VCaP (cell line): ENCODE measurements at regions not wholly inside any gene's neighbourhood (a gene's known extent, or its start where the extent isn't known, plus 50 kb on each side); places are given as distances from the start of the nearest gene placed in this dataset.

Source experiments
- H3K27ac ChIP-seq: fragments of 450-650 bp; 2 replicates; pipeline ENCODE4 v1.5.1; 2017
- TF ChIP-seq, protein P1 (sequence below): fragments of 450-650 bp; conservative IDR thresholded peaks from 2 replicates; pipeline ENCODE4 v1.5.1; 2017; ENCODE audit warnings: mild to moderate bottlenecking, moderate library complexity

DNA sequence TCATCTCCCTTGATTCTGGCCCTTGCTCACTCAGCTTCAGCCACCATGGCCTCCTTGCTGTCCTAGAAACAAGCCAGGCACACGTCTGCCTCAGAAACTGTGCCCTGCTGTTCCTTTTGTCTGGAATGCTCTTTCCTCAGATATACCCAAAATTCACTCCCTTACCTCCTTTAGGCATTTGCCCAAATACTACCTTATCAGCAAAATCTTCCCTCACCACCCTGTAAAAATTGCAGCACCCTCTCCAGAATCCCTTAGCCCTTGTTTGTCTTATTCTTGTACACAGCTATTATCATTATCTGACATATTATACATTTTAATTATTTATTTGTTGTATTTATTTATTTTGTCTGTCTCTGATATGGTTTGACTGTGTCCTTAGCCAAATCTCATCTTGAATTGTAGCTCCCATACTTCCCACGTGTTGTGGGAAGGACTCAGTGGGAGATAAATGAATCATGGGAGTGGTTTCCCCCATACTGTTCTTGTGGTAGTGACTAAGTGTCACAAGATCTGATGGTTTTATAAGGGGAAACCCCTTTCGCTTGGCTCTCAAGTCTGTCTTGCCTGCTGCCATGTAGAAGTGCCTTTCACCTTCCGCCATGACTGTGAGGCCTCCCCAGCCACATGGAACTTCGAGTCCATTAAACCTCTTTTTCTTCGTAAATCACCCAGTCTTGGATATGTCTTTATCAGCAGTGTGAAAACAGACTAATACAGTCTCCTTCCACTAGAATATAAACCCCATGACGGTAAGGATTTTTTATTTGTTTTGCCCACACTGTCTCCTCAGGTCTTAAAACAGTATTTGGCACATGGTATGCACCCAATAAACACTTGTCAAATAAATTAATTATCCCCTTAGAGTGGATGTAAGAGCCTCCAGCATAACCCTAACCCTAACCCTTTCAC is 60.0 kb upstream of the STT3B start:
- TF ChIP-seq, protein P1, sequence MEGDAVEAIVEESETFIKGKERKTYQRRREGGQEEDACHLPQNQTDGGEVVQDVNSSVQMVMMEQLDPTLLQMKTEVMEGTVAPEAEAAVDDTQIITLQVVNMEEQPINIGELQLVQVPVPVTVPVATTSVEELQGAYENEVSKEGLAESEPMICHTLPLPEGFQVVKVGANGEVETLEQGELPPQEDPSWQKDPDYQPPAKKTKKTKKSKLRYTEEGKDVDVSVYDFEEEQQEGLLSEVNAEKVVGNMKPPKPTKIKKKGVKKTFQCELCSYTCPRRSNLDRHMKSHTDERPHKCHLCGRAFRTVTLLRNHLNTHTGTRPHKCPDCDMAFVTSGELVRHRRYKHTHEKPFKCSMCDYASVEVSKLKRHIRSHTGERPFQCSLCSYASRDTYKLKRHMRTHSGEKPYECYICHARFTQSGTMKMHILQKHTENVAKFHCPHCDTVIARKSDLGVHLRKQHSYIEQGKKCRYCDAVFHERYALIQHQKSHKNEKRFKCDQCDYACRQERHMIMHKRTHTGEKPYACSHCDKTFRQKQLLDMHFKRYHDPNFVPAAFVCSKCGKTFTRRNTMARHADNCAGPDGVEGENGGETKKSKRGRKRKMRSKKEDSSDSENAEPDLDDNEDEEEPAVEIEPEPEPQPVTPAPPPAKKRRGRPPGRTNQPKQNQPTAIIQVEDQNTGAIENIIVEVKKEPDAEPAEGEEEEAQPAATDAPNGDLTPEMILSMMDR, result no peak
- H3K27ac ChIP-seq, result no peak overlapping the region

DNA sequence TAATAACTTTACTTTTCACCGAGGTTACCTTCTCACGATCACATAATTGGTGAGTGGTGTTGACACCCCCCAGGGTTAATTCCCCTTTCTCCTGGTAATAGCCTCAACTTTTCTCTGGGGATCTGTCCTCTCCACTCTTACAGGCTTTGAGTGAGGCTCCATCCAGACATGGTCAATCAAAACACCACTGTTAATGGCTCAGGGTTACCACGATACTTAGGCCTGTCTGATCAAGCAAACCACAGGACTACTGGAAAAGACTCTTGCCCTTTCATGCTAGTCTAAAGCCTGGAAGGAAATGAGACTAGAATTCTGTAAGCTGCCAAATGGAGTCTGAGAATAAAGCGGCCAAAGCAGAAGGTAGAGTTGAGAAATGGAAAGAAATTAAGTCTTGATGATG is 56.5 kb upstream of the STT3B start:
- TF ChIP-seq, protein P1, result no peak
- no peak overlapping the region for H3K27ac ChIP-seq

DNA sequence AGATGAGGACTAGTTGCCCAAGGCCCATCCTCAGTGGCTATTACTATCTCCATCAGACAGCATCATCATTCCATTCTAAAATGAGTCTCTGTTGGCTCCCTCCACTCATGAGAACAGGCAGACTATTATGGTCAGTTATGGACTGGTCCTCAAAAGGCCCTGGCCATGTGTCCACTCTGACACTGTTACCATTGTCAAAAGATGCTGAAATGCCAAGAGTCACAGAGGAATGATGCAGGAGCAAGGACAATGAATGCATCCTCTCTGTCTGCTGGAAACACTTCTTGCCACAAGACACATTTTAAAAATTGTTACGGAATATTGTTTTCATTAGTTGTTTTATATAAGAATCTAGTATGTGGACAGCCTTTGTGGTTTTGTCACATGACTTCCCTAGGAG is 53.3 kb upstream of the STT3B start:
- TF ChIP-seq, protein P1, result no peak
- no peak overlapping the region for H3K27ac ChIP-seq

DNA sequence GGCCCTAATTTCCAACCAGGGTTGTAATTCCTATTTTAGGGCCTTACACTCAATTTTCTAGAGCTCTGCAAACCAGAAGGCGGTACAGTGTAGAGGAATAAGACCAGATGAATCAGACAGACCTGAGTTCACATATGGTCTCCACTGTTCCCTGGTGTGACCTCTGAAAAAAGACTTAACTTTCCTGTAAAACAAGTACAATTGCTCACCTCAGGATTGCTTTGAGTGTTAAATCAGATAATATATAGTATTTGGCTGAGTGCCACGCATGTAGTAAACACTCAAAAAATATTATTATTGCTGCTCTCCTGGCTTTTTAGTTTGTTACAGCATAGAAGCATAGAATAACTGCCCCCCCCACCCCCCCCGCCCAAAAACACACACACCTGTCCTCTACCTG is 51.0 kb upstream of the STT3B start:
- no peak overlapping the region for H3K27ac ChIP-seq
- TF ChIP-seq, protein P1, result no peak

DNA sequence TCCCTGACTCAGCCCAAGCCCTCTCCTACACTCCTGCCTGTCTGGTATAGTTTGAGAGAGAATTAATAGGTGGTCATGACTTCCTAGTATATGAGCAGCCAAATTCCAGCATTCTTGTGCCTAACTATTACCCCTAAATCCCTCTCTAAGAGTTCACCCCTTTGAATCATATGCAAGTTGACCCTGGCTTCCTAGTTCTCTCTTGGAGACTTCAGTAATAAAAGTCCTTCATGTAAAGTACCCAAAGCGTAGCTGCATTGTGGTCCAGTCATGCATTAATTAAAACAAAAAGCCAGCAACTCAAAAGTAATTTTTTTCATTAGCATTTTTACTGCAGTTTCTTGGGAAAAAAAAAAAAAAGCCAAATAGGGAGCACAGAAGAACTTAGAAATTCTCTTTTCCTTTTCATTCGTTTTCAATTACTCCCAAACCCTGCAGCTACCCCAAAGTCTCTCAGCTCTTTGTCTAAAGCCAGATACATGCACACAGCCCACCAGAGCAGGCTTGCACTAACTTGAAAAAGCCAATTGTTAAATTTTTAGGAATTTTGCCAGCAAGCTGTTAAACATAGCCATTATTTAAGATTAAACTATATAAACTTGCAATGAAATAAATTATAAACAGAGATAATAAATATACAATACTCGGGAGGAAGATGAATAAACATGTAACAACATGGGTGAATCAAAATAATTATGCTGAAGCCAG is 50.1 kb upstream of the STT3B start:
- TF ChIP-seq, protein P1, result no peak
- H3K27ac ChIP-seq, result no peak overlapping the region
